ENCODE measurements at regions not wholly inside any gene's neighbourhood (a gene's known extent, or its start where the extent isn't known, plus 50 kb on each side); places are given as distances from the start of the nearest gene placed in this dataset.
"Not testable (repeated sequence)": the region's sequence is repeated elsewhere in the genome, so short reads cannot be mapped to it uniquely, and the experiment has no call there.

- DNase-seq: no peak
These were observed 233.9 kb downstream of the RFPL4B start for GRCh38 chr6:112581015-112581414.

- DNase-seq: no peak
These were observed 243.2 kb downstream of the RFPL4B start for GRCh38 chr6:112590326-112590725.

- no peak for DNase-seq
These were observed 244.2 kb downstream of the RFPL4B start for GRCh38 chr6:112591329-112591728.

- no peak for DNase-seq
These were observed 245.0 kb downstream of the RFPL4B start for GRCh38 chr6:112592159-112592558.

GRCh38 chr6:112594886-112595594 is 247.9 kb downstream of the RFPL4B start:
- DNase-seq: no peak

- DNase-seq: no peak
These were observed 248.7 kb downstream of the RFPL4B start for GRCh38 chr6:112595841-112596240.

GRCh38 chr6:112597176-112597575 is 250.0 kb downstream of the RFPL4B start:
- no peak for DNase-seq

GRCh38 chr6:112600168-112600567 is 253.0 kb downstream of the RFPL4B start:
- DNase-seq: no peak

GRCh38 chr6:112603726-112604125 is 256.6 kb downstream of the RFPL4B start:
- DNase-seq: no peak

- DNase-seq: no peak
These were observed 259.7 kb downstream of the RFPL4B start for GRCh38 chr6:112606656-112607435.

- DNase-seq: not testable (repeated sequence)
These were observed 261.8 kb downstream of the RFPL4B start for GRCh38 chr6:112608925-112609324.

- no peak for DNase-seq
These were observed 266.3 kb downstream of the RFPL4B start for GRCh38 chr6:112613410-112613809.

- no peak for DNase-seq
These were observed 271.7 kb downstream of the RFPL4B start for GRCh38 chr6:112618849-112619248.

- no peak for DNase-seq
These were observed 273.9 kb downstream of the RFPL4B start for GRCh38 chr6:112620812-112621569.

GRCh38 chr6:112622036-112622435 is 274.9 kb downstream of the RFPL4B start:
- DNase-seq: no peak

- DNase-seq: no peak
These were observed 279.4 kb downstream of the RFPL4B start for GRCh38 chr6:112626468-112627082.

- DNase-seq: no peak
These were observed 287.2 kb downstream of the RFPL4B start for GRCh38 chr6:112634376-112634775.

GRCh38 chr6:112636650-112637262 is 289.6 kb downstream of the RFPL4B start:
- DNase-seq: no peak

- DNase-seq: no peak
These were observed 292.3 kb downstream of the RFPL4B start for GRCh38 chr6:112639391-112639831.

- no peak for DNase-seq
These were observed 293.8 kb downstream of the RFPL4B start for GRCh38 chr6:112640891-112641290.

- no peak for DNase-seq
These were observed 302.7 kb downstream of the RFPL4B start for GRCh38 chr6:112649853-112650252.

GRCh38 chr6:112651239-112651638 is 304.1 kb downstream of the RFPL4B start:
- DNase-seq: no peak

Data from renal pelvis (tissue), 1 donor.